NT2/D1 (cell line): ENCODE measurements at regions not wholly inside any gene's neighbourhood (a gene's known extent, or its start where the extent isn't known, plus 50 kb on each side); places are given as distances from the start of the nearest gene placed in this dataset.

ENCODE experiments used
- DNase-seq: peaks from one replicate; pipeline ENCODE4 v3.0.0-alpha.2; 2011; ENCODE audit warnings: low read depth, low spot score
- H3K27me3 ChIP-seq: 2 replicates; pipeline ENCODE4 v1.6.0; 2011; ENCODE audit warnings: mild to moderate bottlenecking; ENCODE audit not compliant: insufficient read length, insufficient read depth
- H3K36me3 ChIP-seq: 2 replicates; pipeline ENCODE4 v1.6.1; 2011; ENCODE audit warnings: mild to moderate bottlenecking, low read length, mixed read lengths; ENCODE audit not compliant: insufficient read depth, insufficient read length
- H3K4me1 ChIP-seq: 2 replicates; pipeline ENCODE4 v1.5.1; 2011; ENCODE audit not compliant: insufficient read depth, insufficient read length
- H3K4me3 ChIP-seq: 2 replicates; pipeline ENCODE4 v1.5.1; 2011; ENCODE audit warnings: low read depth; ENCODE audit not compliant: insufficient read length
- H3K9ac ChIP-seq: 2 replicates; pipeline ENCODE4 v1.6.0; 2011; ENCODE audit warnings: low read depth; ENCODE audit not compliant: insufficient read length
- H3K9me3 ChIP-seq: 2 replicates; pipeline ENCODE4 v1.5.1; 2011; ENCODE audit warnings: mild to moderate bottlenecking, low read length; ENCODE audit not compliant: insufficient read depth
- SUZ12 ChIP-seq: IDR thresholded peaks from 2 replicates; pipeline ENCODE4 v1.6.1; 2011; ENCODE audit not compliant: insufficient read length, insufficient read depth; ENCODE audit errors: extremely low read depth
- YY1 ChIP-seq: IDR thresholded peaks from 2 replicates; pipeline ENCODE4 v1.6.1; 2011; ENCODE audit not compliant: insufficient read length, insufficient read depth
- ZNF274 ChIP-seq: IDR thresholded peaks from 2 replicates; pipeline ENCODE4 v1.6.1; 2011; ENCODE audit warnings: mild to moderate bottlenecking, low read depth, low read length

DNA sequence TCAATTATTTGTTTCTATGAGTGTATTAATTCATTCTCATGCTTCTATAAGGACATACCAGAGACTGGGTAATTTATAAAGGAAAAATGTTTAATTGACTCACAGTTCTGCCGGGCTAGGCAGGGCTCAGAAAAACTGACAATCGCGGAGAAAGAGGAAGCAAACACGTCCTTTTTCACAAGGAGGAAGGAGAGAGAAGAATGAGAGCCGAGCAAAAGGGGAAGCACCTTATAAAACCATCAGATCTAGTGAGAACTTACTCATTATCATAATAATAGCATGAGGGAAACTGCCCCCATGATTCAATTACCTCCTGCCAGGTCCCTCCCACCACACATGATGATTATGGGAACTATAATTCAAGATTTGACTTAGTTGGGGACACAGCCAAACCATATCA, 294.0 kb downstream of the DSC3 start:
- H3K36me3 ChIP-seq, result no peaks in the 10 kb centered on the region
- TF ChIP-seq SUZ12 (no peak), ZNF274 (no peak), YY1 (no peak)
- no peak overlapping the region for H3K4me3 ChIP-seq
- H3K9me3 ChIP-seq, result no peaks in the 10 kb centered on the region
- H3K27me3 ChIP-seq, result no peaks in the 10 kb centered on the region
- no peak for DNase-seq
- H3K4me1 ChIP-seq, result no peaks in the 10 kb centered on the region
- no peak overlapping the region for H3K9ac ChIP-seq

DNA sequence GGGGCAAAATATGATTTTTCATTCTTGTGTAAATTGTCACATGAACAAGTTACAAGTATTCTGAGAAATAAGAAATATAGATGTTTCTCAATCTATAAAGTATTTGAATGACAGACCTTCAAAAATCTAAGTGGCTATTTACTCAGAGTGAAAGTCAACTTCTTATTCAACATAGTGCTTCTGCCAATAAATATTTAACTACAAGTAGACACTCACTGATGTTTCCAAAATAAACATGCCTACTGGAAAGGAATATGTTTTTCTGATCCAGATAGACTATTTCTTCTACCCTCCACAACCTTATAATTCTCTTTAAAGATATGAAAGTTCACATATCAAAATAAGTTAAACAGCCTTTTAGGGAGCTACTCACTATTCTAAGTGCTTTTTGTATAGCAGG, 296.3 kb downstream of the DSC3 start:
- Histone ChIP-seq H3K4me3 (no peak overlapping the region), H3K9ac (no peak overlapping the region), H3K36me3 (no peaks in the 10 kb centered on the region), H3K9me3 (no peaks in the 10 kb centered on the region), H3K4me1 (no peaks in the 10 kb centered on the region), H3K27me3 (no peaks in the 10 kb centered on the region)
- TF ChIP-seq SUZ12 (no peak), ZNF274 (no peak), YY1 (no peak)
- DNase-seq, result no peak

DNA sequence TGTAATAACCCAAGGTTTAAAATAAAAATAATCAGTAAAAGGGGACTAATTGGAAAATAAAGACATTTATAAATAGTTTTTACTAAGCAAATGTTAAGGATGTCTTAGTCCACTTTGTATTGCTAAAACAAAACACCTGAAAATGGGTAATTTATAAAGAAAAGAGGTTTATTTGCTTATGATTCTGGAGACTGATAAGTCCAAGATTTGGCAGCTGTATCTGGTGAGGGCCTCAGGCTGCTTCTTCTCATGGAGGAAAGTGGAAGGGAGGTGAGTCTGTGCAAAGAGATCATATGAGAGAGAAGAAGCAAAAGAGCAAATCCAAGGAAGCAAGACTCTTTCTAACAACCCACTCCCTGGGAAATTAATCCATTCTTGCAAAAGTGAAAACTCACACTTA, 299.5 kb downstream of the DSC3 start:
- no peaks in the 10 kb centered on the region for H3K36me3 ChIP-seq
- no peaks in the 10 kb centered on the region for H3K9me3 ChIP-seq
- no peaks in the 10 kb centered on the region for H3K4me1 ChIP-seq
- no peak overlapping the region for H3K4me3 ChIP-seq
- TF ChIP-seq YY1, result no peak
- TF ChIP-seq SUZ12, result no peak
- no peak for TF ChIP-seq ZNF274
- no peak overlapping the region for H3K9ac ChIP-seq
- DNase-seq, result no peak
- no peaks in the 10 kb centered on the region for H3K27me3 ChIP-seq

DNA sequence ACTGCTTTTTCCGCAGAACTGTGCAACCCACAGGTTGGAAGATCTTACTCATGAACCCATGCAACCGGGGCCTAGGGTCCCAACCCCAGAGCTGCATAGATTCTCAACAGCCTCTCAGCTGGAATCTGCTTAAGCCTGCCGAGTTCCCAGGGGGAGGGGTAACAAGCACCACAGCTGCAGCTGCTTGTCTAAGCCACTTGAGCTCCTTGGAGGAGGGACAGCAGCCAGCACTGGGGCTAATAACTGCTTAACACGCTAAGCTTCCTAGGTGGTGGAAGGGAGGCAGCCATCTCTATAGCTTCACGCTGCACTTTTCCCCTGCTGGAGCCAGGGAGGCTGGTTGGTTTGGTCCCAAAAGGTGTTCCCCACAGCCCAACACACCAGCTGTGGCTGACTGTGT, 311.6 kb downstream of the DSC3 start:
- TF ChIP-seq SUZ12 (no peak), ZNF274 (no peak), YY1 (no peak)
- Histone ChIP-seq H3K4me1 (peaks cover 2% of the 10 kb centered on the region), H3K36me3 (no peaks in the 10 kb centered on the region), H3K27me3 (no peaks in the 10 kb centered on the region), H3K4me3 (no peak overlapping the region), H3K9ac (no peak overlapping the region), H3K9me3 (no peaks in the 10 kb centered on the region)
- DNase-seq, result peak; percentile 11

DNA sequence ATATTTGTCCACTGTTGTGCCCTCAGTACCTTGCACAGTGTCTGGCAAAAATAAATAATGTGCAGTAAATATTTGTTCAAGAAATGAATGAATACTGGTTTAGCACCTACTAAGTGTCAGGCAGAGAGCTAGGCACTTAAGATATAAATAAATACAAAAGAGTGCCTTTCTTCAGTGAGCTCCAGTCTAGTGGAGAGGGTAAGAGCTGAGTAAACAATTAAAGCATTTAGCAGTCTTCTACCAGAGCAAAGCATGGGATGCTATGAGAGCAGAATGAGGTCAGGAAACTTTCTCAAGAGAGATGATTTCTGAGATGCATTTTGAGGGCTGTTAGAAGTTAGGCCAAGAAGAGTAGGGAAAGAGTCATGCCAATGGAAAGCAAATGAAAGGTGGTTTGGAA, 314.7 kb downstream of the DSC3 start:
- Histone ChIP-seq H3K27me3 (no peaks in the 10 kb centered on the region), H3K36me3 (no peaks in the 10 kb centered on the region), H3K9me3 (no peaks in the 10 kb centered on the region), H3K4me1 (peaks cover 2% of the 10 kb centered on the region), H3K9ac (no peak overlapping the region), H3K4me3 (no peak overlapping the region)
- TF ChIP-seq ZNF274 (no peak), YY1 (no peak), SUZ12 (no peak)
- DNase-seq, result no peak

DNA sequence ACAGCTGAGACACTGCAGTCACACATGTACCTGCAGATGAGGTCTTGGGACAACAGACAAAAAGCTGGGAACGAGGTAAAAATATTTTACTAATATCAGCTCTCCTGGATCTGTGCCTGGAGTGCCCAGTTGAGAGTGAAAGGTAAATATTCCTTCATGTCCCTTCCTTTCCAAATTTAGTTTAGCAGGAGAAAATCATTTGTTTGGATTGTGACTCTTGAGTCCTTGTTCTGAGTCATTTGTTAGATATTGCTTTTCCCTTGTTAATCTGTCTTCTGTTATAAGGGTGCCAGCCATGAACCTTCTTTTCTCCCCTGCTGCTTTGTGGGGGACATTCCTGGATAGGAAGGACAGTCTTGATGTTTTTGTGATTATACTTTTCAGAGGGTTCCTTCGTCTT, 329.2 kb downstream of the DSC3 start:
- no peaks in the 10 kb centered on the region for H3K36me3 ChIP-seq
- no peak overlapping the region for H3K9ac ChIP-seq
- no peaks in the 10 kb centered on the region for H3K4me1 ChIP-seq
- H3K4me3 ChIP-seq, result no peak overlapping the region
- H3K9me3 ChIP-seq, result no peaks in the 10 kb centered on the region
- TF ChIP-seq ZNF274 (no peak), SUZ12 (no peak)
- DNase-seq, result no peak
- H3K27me3 ChIP-seq, result no peaks in the 10 kb centered on the region

DNA sequence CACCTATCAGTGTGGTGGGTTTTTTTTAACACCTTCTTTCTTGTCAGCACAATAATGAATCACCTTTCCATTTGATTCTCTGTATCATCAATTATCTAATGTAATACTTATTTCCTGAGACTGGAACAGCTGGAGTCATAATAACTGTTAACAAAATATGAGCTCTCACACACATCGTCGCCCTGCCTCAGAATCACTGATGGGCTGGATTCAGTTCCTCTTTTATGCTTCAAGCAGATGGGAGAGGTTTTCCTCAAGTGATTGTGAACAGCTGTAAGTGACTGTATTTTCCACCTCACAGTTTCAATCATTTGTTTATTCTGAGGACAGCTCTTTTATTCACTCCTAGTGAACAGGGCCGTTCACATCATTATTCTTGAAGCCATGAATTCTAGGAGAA, 330.2 kb downstream of the DSC3 start:
- Histone ChIP-seq H3K9ac (no peak overlapping the region), H3K4me1 (no peaks in the 10 kb centered on the region), H3K36me3 (no peaks in the 10 kb centered on the region), H3K27me3 (no peaks in the 10 kb centered on the region), H3K4me3 (no peak overlapping the region), H3K9me3 (no peaks in the 10 kb centered on the region)
- no peak for DNase-seq
- TF ChIP-seq ZNF274 (no peak), YY1 (no peak), SUZ12 (no peak)

DNA sequence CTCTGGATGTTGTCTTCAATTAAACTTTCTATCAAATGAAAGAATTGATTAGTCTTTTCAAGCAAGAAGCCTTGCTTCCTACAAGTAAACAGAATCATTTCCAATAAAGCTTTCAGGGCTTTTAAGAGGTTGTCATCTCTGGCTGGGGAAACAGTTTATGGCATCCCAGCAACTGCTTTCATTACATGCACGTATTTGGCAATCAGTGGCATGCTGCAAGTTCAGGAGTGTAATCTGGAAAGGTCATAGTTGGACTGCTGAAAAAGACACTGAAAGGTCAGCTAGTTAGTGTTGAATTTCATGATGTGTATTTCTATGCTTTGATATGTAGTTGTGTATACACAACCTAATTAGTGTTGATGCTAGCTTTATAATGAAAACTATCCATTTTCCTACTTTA, 332.9 kb downstream of the DSC3 start:
- Histone ChIP-seq H3K27me3 (no peaks in the 10 kb centered on the region), H3K9me3 (no peaks in the 10 kb centered on the region), H3K4me1 (no peaks in the 10 kb centered on the region), H3K4me3 (no peak overlapping the region), H3K36me3 (no peaks in the 10 kb centered on the region), H3K9ac (no peak overlapping the region)
- no peak for DNase-seq
- no peak for TF ChIP-seq SUZ12
- no peak for TF ChIP-seq ZNF274
- no peak for TF ChIP-seq YY1
